HG03439 (cell line): ENCODE measurements at regions not wholly inside any gene's neighbourhood (a gene's known extent, or its start where the extent isn't known, plus 50 kb on each side); places are given as distances from the start of the nearest gene placed in this dataset.

Experiments
- ATAC-seq: cut with Tn5 transposase; IDR thresholded peaks from one replicate; pipeline ENCODE4 v1.9.1; 2021; ENCODE audit warnings: mild to moderate bottlenecking, moderate library complexity; ENCODE audit not compliant: unreplicated experiment

DNA sequence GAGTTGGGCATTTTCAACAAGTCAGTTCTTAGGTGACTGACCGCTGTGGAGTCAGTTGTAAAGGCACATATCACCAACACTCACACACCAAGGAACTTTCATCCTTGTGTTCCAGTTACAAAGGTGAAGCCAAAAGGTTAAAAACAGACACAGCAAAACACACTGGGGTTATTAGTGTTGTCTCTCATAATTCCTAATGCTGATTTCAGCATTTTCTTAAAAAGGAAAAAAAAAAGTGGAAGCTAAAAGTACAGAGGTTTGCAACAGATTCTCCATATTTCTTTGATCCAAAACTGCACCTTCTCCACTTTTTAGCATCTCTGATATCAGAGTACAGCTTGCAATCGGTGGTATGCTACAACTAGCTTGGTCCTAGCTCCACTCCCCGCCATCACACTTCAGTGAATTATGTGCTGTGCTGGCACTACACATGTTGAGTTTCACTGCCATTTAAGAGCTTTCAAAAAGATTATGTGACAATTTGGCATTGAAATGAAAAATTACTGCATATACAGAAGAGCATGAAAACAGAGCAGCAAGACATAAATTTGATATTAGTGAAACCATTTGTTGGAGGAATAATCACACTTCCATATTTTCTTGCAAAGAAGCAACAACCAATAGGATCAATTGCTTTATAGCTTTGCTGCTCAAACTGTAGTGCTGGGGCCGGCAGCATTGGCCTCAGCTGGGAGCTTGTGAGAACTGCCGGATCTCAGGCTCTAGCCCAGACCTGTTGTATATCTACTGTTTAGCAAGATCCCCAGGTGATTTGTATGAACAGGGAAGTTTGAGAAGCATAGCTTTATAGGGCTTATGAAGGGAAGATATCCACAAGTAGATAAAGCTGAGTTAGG lies 62.3 kb upstream of the DAPL1 start:
- no peak for ATAC-seq

DNA sequence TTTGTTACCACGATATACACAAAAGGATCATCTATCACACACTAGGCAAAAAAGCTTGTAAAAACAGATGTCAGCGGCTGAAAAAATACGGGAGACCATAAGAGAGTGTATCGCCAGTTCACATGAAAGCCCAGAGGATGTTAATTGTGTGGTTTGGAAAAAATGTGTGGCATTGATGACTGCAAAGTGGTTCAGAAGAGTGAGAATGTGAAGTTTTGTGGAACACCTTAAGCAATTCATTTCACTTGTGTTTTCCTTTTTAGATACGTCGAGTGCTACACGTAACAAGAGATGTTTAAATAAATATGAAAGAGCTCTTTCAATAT lies 61.7 kb upstream of the DAPL1 start:
- no peak for ATAC-seq

DNA sequence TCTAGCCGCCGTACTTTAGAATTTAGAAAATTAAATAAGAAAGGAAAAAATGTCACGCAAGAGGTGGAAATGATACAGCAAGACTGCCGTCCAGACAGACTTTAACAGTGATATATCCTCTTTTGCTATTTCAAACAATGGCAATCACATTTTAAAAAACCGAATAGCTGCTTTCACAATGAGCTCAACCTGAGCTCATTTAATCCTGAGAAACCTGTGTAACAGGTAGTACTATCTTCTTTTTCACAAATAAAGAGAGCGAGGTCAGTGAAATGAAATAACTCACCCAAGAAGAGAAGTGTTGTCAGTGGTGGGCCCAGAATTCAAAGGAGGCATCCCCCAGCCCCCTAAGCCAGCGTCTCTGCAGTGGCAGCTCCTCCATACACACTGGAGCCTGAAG lies 60.7 kb upstream of the DAPL1 start:
- ATAC-seq = no peak

DNA sequence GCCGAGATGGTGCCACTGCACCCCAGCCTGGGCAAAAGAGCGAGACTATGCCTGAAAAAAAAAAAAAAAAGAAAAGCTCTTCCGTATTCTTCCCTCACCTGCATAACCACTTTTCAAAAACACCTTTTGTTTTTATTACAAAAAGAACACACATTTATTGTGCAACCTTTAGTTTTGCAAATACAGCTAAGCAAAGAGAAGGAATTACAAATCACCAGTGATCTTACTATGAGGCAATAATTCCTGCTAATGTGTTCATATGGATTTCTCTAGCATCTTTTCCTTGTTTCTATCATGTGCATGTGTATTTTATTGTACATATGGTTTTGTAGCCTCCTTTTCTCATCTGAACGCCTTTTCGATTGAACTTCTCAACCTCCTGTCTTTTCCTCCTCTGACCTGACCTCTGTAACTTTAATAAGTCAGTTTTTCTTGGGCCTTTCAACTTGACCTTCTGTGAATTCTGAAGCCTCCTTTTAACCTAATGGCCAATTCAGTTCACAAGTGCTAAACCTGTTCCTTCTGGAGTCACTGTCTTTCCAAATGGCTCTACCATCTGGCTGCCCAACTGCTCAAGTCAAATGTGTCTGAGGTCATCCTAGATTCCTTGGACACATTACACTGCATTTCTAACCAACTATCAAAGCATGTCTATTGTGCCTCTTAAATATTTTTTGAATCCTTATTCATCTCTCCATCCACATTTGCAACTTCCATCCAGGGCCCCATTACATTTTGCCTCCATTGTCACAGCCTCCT lies 59.1 kb upstream of the DAPL1 start:
- ATAC-seq = no peak

DNA sequence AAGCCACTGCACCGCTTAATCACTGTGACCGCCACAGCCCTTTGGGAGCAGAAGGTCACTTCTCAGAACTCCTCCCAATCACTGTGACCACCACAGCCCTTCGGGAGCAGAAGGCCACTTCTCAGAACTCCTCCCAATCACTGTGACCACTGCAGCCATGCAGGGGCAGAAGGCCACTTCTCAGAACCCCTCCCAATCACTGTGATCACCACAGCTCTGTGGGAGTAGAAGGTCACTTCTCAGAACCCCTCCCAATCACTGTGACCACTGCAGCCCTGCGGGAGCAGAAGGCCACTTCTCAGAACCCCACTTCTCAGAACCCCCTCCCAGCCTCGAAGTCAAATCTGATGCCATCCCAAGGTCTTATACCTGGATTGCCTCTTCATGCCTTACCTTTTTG lies 56.8 kb upstream of the DAPL1 start:
- no peak for ATAC-seq

DNA sequence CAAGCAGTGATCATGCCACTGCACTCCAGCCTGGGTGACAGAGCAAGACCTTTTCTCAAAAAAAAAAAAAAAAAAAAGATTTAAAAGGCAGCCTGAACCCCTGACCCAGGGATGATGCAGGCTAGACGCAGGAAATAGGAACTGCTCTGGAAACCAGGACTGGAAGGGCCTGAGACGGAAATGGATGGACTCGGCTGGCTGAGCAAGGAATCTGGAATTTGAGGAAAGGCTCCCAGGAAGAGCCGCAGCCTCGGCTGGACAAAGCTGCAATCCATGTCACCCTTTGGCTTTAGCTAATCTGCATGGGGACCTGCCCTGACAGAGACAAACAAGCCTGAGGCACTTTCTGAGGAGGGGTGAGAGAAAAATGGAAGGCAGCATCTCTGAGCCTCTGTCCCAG lies 55.0 kb upstream of the DAPL1 start:
- no peak for ATAC-seq

DNA sequence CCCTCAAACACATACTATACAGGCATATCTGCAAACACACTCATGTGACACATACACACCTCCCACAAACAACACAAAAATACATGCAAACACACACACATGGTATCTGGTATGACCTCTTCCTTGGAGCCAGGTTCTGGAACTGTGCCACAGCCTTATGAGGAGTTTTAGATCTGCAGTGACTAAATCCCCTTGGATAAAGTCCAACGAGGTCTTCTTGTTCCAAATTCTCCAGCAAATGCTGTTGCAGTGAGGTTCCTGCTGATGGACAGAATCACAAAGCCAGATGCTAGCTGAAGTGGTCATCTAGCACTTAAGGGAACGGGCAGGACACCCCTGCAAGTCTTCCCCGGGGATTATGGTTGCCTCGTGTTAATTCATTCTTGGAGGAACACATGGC lies 54.5 kb upstream of the DAPL1 start:
- ATAC-seq = no peak

DNA sequence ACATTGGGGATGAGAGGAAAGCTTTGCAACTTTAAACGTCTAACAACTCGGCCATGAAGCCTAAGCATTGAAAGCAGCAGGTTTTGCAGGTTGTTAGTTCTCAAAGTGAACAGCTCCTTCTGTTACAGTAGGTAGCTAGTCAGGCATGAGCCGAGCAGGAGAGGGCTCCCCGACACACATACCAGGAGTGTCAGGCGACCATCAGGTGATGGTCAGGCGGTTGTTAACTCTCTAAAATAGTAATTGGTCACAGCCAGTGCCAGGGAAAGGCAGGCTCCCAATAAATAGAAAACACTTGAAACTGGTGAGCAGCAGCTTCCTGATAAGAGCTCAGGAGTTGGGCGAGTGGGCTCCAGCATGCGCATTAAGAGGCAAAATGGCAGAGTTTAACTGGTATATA lies 53.5 kb upstream of the DAPL1 start:
- ATAC-seq = no peak

DNA sequence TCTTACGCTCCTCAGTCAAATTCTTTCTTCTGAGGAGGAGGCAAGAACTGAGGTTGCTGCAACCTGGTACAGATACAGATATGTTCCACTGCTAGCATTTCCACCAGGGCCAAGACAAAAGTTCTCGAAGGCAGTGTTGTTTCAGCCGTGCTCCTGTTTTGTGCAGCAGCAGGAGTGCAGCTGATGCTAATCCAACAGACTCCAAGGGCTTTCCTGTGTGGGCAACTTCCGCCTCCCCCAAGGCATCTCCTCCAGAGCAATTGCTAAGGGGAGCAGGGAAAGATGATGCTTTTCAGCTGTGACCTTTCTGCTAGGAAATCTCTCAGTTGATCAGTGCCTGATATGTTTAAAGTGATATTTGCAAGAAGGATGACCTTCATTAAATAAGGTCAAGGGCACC lies 52.6 kb upstream of the DAPL1 start:
- ATAC-seq = no peak

DNA sequence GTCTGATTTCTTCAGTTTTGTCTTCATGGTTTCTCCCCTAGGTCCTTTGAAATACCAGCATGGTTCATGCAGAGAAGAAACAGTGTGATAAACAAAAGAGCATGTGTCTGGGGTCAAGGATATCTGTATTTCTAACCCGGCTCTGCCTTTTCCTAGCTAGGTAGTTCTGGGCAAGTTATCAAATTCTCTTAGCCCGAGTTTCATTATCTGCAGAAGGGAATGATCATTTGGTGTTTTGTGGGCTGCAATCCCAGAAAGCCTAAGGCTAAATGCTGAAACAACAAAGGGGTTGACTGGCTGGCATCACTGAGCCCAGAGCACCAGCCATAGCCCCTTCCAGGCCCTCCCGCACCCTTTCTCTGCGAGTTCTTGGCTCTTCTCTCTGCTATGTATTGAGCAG lies 51.7 kb upstream of the DAPL1 start:
- ATAC-seq = no peak

DNA sequence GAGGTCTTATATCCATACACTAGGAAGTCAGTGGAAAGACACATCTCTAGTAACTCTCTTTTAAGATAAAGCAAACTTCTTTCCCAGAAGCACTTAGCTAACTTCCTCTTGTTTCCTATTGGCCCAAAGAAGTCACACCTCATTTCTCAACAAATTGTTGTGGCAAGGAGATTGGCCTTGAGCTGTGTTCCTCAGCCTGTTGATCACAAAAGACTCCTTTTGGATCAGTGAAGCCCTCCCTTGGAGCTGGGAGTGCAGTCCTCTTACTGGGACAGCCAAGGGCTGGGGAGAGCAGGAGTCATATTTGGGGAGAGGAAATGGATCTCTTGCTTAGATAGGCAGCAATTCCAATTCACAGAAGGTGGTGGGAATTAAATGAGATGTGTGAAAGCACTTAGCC lies 51.2 kb upstream of the DAPL1 start:
- ATAC-seq = no peak

DNA sequence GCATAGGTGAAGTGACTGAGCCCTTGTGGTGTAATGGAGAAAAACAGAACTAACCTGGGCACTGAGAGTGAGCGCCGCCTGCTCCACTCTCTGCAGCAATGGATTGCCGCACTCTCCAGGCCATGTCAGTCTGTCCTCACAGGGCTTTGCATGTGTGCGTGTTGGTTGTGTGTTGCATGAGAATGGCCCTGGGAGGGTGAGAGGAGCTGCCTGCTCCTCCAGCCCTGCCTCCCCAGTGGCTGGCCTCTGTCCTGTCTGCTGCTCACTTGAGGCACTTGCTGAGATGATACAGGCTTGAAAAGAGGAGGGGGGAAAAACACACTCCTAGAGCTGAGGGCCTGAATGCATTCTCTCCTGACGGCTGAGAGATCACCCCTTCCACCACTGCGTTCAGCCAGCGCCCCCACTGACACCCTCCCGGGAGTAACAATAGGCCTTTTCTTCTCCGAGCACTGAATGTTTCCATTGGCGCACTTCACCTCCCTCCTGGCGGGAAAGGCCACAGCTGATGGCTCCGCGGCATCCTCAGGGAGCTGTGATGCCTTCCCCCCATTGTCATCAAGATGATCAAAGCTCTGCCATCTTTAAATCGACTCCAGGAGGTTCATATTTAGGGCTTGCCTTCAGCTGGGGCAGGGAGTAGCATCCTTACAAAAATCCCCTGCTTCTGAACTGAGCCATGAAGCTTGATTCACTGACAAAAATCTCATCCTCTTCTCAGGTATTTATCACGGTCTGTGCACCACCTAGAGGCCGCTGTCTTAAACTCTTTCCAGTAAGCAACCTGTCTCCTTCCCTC lies 49.9 kb upstream of the DAPL1 start:
- ATAC-seq = peak; percentile 51
